HG03175 (cell line): ENCODE measurements at regions not wholly inside any gene's neighbourhood (a gene's known extent, or its start where the extent isn't known, plus 50 kb on each side); places are given as distances from the start of the nearest gene placed in this dataset.

Experiments used
- ATAC-seq: cut with Tn5 transposase; IDR thresholded peaks from one replicate; pipeline ENCODE4 v1.9.1; 2021; ENCODE audit warnings: mild to moderate bottlenecking, moderate library complexity; ENCODE audit not compliant: unreplicated experiment

DNA sequence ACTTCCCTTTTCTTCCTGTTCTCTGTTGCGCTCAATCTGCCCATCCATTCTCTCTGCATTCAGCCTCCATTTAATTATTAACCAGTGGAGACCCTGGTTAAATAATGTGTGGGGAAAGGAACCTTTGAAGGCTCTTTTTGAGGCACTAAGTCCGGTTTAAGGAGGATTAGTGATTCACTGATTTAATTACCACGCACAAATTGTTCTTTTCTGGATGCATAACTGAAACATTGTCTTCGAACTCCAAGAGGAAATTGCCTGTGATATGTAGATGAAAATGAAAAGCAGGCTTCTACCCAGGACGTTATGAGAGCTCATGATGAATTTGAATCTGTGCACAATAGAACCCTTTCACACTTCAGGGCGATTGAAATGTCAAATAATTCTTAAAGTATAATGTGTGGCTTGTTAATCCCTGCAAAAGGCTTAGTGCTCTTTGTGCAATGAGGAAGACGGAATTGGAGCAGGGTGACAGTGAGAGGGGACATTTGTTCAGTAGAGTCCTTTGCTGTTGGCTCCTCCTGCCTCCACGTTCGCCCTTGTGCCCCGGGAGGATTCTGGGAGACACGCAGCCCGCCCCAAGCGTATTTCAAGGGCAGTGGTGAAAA is 51.1 kb upstream of the ZNF236 start:
- no peak for ATAC-seq

DNA sequence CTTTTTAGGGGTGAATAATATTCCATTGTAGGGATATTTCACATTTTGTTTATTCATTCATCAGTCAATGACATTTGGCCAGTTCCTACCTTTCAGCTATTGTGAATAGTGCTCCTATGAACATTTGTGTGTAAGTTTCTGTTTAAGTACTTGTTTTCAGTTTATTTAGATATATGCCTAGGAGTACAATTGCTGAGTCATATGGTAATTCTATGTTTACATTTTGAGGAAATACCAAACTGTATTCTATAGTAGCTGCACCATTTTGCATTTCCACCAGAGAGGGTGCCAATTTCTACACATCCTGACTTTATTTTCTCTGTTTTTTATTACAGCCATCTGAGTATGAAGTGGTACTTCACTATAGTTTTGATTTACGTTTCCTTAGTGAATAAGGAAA is 54.4 kb upstream of the ZNF236 start:
- ATAC-seq: no peak

DNA sequence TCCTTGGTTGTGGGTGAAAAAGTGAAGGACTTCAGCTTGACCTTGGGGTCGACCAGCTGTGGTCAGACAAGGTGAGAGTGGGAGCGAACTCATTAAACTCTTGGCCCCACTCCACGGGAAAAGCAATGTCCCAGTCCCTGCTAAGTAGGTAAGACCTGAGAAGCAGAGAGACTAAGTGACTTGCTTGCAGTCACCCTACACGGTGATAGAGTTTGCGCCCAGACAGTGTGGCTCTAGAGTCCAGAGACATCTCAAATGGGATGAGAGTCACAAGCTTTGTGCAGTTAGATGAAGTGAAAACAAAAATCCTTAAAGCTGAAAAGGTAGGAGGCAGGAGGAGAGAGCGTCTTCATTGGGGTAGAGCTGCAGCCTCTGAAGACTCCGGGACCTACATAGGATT is 55.9 kb upstream of the ZNF236 start:
- ATAC-seq: no peak

DNA sequence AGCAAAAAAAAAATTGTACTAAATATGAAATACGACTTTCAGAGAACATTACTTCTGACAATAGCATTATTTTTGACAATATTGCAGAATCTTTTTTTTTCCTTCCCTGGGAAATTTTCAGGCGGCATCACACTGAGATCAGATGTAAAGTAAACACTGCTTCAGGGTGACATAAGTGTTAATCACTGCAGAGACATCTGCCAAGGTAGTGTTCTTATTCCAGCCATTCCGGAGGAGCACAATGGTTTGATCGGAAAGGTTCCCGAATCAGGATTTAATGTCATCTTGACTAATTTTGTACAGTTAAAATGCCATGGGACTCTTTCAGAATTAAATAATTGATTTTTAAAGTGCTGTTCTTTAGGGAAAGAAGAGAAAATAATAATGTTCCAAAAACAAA is 56.7 kb upstream of the ZNF236 start:
- ATAC-seq: no peak

DNA sequence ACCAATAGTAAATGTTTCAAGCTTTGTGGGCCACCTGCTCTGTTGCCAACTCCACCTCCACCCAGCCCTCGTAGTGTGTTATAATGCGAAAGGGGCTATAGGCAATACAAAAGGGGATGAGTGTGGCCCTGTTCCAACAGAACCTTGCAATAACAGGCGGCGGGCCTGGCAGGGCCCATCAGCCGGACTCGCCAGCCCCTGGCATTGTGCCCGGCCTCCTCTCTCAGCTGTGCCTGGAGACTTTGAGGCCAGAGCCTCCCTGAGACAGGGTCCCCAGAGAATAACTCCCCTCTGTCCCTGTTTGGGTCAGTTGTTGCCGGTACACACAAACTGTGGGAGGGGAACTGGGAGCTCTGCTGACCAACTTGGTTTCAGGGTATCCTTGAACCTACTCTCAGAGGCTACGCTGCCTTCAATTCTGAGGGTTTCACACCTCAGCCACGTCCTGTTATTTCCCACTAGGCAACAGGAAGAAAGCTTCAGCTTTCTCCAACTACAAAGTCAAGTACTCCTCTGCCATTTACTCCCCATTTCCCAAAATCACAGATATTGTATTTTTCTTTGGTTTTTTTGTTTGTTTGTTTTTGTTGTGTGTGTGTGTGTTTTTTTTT is 58.0 kb upstream of the ZNF236 start:
- no peak for ATAC-seq

DNA sequence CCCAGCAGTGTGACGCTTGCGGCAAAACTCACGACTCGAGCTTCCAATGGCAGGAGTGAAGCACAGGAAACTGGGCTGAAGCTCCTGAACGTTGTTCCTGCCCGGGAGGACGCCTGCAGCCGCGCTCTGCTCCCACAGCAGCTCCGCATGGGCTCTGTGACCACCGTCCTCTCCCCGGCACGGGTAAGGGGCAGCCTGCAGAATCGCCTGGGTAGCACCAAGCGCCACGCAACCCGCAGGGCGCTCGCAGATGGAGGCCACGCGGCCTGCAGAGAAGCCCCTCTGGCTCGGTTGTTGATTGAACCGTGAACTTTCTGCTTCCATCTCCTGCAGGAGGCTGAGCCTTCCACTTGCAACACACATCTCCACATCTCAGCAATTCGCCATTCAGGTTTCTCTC is 63.3 kb upstream of the ZNF236 start:
- no peak for ATAC-seq

DNA sequence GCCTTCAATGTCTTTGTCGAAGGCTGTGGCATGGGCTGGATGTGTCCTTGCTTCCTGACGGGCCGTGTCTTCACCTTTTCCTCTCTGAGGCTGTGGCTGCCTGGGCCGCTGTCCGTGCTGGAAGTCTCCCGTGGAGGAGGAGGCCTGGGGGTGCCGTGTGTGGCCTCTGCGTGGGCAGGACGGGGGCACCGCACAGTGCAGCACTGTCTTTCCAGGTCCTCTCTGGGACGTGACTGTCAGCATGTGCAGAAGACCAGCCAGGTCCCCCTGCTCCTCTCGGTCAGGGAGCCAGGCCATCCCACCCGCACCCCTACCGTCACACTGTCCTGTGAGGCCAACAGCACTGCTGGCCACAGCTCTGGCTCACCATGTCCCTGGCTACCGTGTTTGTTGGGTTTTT is 64.4 kb upstream of the ZNF236 start:
- no peak for ATAC-seq

DNA sequence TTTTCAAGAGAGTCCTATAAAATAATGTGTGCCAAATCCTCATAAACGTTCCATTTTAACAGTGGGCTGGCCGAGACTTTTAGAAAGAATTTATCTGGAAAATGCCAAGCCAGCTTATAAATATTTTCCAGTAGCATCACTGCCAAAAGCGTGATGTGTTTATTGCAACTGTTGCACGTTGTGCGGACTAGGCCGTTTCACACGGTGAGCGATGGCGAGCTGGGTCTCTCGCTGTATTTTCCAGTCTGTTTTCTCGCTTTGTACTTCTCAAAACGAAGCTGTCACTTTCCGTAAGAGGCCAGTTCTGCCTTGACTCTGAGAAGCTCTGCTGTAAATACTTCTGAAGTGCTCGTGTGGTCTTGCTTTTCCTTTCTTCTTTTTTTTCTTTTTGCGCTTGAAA is 65.0 kb upstream of the ZNF236 start:
- no peak for ATAC-seq

DNA sequence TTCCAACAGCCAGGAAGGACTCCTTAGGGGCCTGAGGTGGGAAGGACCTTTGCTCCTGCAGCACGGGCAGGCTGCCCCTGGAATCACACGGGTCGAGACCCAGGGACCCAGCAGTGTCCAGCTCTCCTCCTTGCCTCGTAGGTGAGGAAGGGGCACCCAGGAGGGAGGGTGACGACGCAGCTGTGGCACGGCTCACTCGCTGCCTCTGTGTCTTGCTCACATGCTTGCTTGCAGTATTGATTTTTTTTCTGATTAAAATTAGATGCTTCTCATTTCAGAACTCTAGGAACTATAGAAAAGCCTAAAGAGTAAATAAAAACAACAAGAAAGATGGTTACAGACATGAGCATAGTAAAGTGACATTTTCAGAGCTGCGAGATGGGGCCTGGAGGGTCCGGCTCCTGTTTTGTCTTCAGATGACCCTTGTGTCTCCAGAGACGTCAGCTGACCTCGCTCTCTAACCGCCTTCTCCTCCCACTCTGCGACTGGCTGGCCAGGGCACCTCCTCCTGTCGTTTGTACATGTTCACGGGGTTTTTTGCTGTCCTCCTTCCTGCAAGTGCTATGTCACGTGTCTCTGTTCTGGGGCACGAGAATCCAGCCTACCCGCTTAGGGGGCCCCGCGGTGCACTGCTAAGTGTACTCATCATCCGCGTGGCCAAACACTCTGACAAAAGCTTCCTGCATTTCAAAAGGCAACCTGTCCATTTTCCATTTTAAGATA is 65.7 kb upstream of the ZNF236 start:
- no peak for ATAC-seq

DNA sequence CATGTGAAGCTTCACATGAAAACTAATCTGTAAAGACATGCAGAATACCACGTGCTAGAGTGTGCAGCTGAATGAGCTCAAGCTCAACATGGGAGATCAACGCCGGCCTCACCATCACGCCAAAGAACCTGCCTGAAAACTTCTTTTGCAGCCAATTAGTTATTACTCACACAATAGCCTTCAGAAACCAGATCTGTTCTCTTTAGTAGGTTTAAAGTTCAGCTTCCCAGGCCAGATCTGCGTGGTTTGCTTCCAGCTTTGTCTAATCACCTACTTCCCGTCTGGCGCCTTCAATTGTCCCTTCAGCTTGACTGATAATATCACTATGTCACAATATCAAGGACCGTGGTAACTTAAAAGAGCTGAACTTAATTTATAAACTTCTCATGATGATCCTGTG is 68.0 kb upstream of the ZNF236 start:
- ATAC-seq: no peak

DNA sequence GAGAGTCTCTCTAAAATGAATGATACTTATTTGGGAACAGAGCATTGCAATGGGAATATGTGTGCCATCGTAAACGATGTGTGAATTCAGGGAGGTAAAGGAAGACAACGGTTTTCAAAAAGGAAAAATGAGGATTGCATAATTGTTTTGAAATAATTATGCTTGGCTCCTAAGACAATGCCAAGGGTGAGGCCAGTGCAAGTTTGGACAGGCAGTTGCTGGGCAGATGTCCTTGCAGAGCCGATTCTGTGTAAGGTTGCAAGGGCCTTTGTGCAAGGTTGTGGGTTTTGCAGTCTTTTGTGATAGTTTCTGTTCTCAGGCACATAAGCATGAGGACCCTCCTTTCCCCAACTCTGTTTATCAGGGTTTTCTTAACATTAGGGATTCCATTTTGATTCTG is 70.0 kb upstream of the ZNF236 start:
- no peak for ATAC-seq

DNA sequence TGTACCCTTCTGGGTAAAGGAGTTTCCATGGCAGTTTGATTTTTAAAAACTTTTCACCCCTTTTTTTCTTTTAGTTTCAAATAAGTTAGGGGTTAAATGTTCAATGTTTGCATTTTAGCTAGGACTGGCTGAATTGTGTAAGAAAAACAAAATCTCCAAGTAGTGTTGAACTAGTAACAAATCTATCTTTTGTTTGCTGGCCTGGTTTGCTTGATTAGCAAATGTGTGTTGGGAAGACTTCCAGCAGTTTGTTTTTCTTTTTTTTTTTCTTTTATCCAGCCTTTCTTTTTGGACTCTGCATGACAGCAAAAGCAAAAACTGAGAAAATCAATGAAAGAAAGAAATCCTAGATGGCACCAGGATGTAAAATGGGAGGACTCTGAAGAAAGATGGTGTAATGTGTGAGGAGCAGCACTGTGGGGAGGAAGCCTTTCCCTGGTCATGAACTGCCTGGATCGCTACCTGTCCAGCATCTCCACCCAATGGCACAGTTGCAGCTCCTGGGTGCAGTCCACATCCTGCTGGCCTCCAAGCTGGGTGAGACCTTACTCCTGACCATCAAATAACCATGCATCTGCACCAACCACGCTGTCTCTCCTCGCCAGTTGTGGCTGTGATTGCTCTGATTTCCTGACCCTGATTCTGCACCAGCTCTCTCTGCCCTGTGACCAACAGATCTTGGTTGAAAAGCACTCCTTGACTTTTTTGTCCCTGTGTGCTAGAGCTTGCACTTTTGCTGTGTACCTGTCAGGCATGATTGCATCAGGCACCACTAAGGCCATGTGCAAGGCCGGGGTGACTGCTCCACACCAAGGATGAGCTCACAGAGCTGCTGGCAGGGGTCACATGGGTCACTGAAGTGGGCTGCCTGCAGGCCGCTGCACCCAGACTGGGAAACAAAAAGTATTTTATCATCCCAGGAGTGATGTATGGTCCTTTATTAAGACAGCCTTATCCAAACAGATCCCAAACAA is 71.2 kb upstream of the ZNF236 start:
- ATAC-seq: no peak

DNA sequence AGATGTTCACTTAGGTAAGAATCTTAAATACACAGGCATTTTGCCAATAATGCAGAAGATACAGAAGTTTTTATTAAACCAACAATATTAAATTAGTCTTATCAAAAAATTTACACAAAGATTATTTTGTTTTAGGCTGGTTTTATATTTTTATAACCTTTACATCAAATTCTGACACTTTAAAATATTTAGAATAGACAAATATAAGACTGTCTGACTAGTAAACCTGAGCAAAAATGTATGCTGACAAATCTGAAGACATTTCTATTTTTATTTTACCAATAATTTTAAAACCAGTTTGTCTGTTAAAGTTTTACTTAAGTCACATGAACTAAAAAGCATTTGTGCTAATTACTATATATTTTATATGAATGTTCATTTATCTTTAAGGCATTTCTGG is 72.1 kb upstream of the ZNF236 start:
- ATAC-seq: no peak

DNA sequence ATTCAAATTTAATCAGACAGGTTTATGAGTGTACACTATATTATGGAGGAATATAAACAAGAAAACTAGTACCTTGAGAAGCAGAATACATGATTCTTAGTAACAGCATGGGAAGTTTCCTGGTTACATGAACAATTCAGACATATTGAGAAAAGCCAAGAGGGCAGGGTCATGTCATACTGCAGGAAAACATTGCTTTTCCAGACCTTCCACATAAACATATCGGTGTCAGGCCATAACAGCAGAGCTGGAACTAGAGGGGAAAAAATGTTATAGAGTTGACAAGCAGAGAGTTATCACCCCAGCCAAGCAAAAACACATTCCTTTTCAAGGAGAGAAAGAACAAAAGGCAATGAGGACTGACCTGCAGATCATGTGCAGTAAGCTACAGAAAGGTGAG is 74.7 kb upstream of the ZNF236 start:
- no peak for ATAC-seq

DNA sequence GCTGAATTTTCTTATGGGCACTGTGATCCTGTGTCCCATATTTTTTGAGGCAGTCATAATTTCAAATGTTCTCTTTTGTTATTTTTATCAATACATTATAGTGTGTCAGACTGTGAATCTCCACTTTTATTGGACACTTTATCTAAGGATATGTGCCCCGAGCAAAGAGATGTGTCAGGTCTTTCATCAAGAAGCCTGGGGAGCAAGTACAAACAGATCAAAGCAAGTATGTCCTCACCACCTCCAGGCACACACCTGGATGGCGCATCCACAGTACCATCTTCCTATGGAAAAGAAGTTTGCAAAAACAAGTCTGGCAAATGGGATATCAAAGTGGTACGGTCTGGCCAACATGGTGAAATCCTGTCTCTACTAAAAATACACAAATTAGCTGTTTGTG is 81.0 kb upstream of the ZNF236 start:
- ATAC-seq: no peak

DNA sequence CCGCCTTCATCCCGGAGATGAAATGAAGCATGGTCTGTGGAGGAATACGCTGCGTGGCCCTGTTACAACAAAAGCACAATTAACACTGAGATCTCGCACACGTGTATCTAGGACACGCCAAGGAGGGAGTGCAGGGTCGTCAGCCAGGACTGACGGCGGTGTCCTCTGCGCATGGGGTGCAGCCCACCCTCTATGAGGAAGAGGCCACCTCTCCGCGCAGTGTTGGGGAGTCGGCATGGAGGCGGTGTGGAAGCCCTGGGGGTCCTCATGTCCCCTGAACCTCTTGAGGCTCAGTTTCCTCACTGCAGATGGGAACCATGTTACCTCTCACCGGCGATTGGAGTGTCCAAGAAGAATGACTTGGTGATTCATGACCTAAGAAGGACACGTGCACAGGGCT is 86.0 kb upstream of the ZNF236 start:
- no peak for ATAC-seq

DNA sequence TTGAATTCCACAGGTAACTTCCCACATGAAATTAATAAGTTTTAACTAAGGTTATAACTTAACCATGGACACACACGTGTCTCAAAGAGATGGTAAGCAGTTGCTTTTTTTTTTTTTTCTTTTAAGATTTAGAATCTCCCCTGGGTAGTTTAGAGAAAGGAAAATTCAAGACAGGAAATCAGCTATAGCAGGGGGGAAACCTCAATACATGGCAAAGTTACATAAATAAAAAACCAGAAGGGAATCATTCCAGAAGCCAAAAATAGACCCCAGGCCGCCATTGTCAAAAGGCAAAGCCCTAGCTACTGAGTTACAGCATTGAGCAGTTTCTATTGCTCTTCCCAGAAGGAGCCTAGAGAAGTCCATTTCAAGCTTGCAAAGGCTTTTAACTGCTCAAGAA is 91.5 kb upstream of the ZNF236 start:
- no peak for ATAC-seq

DNA sequence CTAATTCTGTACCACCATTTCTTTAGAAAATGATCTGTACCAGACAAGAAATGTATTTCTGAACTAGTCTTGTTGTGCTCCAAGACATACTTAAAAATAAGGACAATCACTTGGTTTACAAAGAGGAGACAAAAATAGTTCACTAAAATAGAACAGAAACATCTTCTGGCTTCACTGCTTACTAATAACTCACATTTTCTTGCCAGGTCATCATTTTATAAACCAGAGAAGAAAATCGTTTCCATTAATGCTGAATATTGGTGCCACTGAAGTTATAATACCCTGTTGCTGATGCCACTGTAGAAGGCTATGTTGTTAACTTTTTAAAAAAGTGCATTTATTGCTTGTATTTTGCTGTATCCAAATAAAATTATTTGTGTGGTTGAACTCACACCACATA is 94.8 kb upstream of the ZNF236 start:
- ATAC-seq: no peak

DNA sequence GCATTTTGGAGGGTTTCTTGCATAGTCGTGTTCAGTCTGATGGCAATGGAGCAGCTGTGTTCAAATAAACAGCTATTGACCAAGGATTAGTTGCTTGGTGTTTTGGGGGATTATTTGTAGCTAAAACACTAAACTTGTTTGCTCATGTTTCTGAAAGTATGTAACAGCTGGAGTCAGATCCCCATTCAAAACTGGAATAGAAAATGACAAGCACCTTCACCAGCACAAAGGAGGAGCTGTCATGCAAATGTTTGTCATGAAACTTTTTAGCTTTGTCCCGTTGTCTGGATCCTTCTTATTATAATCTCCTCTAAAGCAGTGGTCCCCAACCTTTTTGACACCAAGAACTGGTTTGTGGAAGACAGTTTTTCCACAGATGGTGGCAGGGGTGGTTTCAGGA is 96.9 kb upstream of the ZNF236 start:
- ATAC-seq: no peak

DNA sequence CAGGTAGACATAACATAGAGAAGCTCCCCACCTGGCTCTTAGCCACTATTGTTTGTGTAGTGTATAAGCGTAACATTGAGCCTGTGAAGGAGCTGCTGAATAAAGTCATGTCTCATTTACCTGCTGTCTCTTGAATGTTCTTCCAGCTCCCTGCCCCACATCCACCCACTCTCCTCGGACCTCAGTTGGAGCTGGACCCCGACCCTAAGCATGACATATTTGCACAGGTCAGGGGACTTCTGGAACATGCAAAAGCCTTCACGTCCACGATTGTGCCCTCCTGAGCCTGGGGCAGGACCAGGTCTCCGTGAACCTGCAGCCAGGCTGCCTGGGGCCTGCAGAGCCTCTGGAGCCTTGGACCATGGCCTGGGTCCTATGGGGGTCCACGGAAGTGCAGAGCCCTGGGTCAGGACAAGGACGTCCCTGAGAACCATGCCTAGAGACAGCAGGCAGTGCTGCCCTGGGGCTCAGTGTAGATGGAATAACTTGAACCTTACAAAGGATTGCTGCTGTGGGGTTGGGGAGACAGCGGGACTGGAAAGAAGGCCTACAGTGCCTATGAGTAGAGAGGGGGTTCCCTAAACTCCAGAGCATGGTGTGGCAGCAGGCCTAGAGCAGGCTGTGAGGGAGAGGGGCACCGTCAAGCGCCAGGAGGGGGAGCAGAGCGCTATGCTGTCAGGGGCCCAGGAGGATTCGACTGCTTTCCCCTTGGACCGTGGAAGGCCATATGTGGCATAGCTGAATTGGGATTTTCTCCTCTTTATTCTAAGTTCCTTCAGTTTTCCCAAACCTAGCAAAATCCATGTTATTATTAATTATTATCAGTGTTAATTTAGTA is 99.9 kb upstream of the ZNF236 start:
- no peak for ATAC-seq
